HG02884 (cell line): ENCODE measurements at regions not wholly inside any gene's neighbourhood (a gene's known extent, or its start where the extent isn't known, plus 50 kb on each side); places are given as distances from the start of the nearest gene placed in this dataset.

ENCODE experiments used
- ATAC-seq: cut with Tn5 transposase; IDR thresholded peaks from one replicate; pipeline ENCODE4 v1.9.1; 2021; ENCODE audit warnings: mild to moderate bottlenecking, moderate library complexity; ENCODE audit not compliant: unreplicated experiment

- no peak for ATAC-seq
Observed at GRCh38 chr18:10207682-10208345, 246.6 kb upstream of the APCDD1 start.

- no peak for ATAC-seq
Observed at GRCh38 chr18:10209302-10209701, 245.1 kb upstream of the APCDD1 start.

- ATAC-seq = no peak
Observed at GRCh38 chr18:10210057-10210633, 244.3 kb upstream of the APCDD1 start.

GRCh38 chr18:10213526-10213925 is 240.9 kb upstream of the APCDD1 start:
- ATAC-seq = peak; percentile 96

- no peak for ATAC-seq
Observed at GRCh38 chr18:10215446-10215845, 239.0 kb upstream of the APCDD1 start.

- ATAC-seq = no peak
Observed at GRCh38 chr18:10216791-10217190, 237.6 kb upstream of the APCDD1 start.

GRCh38 chr18:10217211-10217610 is 237.2 kb upstream of the APCDD1 start:
- no peak for ATAC-seq

- no peak for ATAC-seq
Observed at GRCh38 chr18:10225300-10225699, 229.1 kb upstream of the APCDD1 start.

GRCh38 chr18:10226971-10227370 is 227.5 kb upstream of the APCDD1 start:
- ATAC-seq = no peak

- no peak for ATAC-seq
Observed at GRCh38 chr18:10228326-10228725, 226.1 kb upstream of the APCDD1 start.

GRCh38 chr18:10229458-10229857 is 225.0 kb upstream of the APCDD1 start:
- no peak for ATAC-seq

- no peak for ATAC-seq
Observed at GRCh38 chr18:10230072-10230471, 224.4 kb upstream of the APCDD1 start.

GRCh38 chr18:10231220-10231619 is 223.2 kb upstream of the APCDD1 start:
- ATAC-seq = no peak

- ATAC-seq = no peak
Observed at GRCh38 chr18:10232062-10232461, 222.4 kb upstream of the APCDD1 start.

GRCh38 chr18:10233082-10233875 is 221.2 kb upstream of the APCDD1 start:
- ATAC-seq = no peak

- no peak for ATAC-seq
Observed at GRCh38 chr18:10234281-10234680, 220.2 kb upstream of the APCDD1 start.

GRCh38 chr18:10234912-10235660 is 219.3 kb upstream of the APCDD1 start:
- ATAC-seq = no peak

- no peak for ATAC-seq
Observed at GRCh38 chr18:10235661-10235952, 218.8 kb upstream of the APCDD1 start.

GRCh38 chr18:10239103-10239502 is 215.3 kb upstream of the APCDD1 start:
- no peak for ATAC-seq

GRCh38 chr18:10239991-10240634 is 214.3 kb upstream of the APCDD1 start:
- ATAC-seq = no peak

GRCh38 chr18:10240973-10241372 is 213.5 kb upstream of the APCDD1 start:
- ATAC-seq = no peak
